Heart left ventricle (tissue), 13 donors: ENCODE measurements at regions not wholly inside any gene's neighbourhood (a gene's known extent, or its start where the extent isn't known, plus 50 kb on each side); places are given as distances from the start of the nearest gene placed in this dataset.

Experiments used
- POLR2A ChIP-seq, 2 donors: fragments of 450-650 bp; IDR thresholded peaks; one replicate each; pipeline ENCODE4 v1.6.1; 2017; ENCODE audit warnings: antibody characterized with exemption in 2 of 2, mild to moderate bottlenecking in 2 of 2, moderate library complexity in 2 of 2
- TF ChIP-seq, protein P1 (sequence below), 12 donors: fragments of 200-600 bp; sonication (generic) in 4 of 12; IDR thresholded peaks; one replicate each; pipeline versions ENCODE4 v1.5.0 to v1.8.0; 2018 to 2022; ENCODE audit warnings: antibody characterized with exemption in 12 of 12, mild to moderate bottlenecking in 5 of 12
- donor health status: ischemic (EF 13 %, LVEDD 7.1; RV severe dilation, severe dysfunction).
- donor health status: DM: no; HTN: yes; CAD: no.
- donor health status: DM: no; HTN: no; CAD: no.
- donor health status: ischemic (EF 25% LVEDD 6.9; RV normal size, moderate dysfunction).
- donor health status: ischemic (EF 25% LVEDD 5.7; RV mildly dilated, moderate dysfunction).
- donor health status: ischemic (EF 35%, LVEDD 5.7; RV mildly dilated, moderate dysfunction).
- donor health status: nonischemic (EF 11% LVEDD 7.7; RV severe dilation, severe dysfunction).
- donor health status: DM: yes; HTN: yes; CAD: no.
- donor health status: PGD.
- donor health status: ischemic (EF 29% LVEDD 5.4; RV normal size, mild dysfunction).
- donor health status: nonischemic (EF 23%, LVEDD 6.1; RV moderate dilation, normal function).

DNA sequence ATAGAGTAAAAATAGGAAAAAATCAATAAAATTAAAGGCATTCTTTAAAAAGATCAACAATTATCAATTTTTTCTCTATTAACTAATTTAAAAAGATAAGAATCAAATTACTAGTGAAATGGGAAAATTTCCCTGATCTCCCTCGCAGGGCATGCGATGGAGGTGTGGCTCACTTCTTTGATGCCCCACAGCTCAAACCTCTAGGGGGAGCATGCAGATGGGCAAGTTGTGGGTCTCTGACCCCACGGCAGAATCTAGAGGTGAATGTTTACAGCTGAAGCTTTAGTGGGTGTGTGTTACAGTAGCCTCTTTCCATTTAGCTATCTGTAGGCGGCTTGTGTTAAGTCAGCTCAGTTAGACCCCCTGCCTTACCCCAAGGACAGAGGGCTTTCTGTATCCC lies 1348.8 kb downstream of the PCDH18 start:
- TF ChIP-seq, protein P1, sequence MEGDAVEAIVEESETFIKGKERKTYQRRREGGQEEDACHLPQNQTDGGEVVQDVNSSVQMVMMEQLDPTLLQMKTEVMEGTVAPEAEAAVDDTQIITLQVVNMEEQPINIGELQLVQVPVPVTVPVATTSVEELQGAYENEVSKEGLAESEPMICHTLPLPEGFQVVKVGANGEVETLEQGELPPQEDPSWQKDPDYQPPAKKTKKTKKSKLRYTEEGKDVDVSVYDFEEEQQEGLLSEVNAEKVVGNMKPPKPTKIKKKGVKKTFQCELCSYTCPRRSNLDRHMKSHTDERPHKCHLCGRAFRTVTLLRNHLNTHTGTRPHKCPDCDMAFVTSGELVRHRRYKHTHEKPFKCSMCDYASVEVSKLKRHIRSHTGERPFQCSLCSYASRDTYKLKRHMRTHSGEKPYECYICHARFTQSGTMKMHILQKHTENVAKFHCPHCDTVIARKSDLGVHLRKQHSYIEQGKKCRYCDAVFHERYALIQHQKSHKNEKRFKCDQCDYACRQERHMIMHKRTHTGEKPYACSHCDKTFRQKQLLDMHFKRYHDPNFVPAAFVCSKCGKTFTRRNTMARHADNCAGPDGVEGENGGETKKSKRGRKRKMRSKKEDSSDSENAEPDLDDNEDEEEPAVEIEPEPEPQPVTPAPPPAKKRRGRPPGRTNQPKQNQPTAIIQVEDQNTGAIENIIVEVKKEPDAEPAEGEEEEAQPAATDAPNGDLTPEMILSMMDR (IDR thresholded peaks at IDR 0.05): no peak
- no peak for TF ChIP-seq POLR2A (IDR thresholded peaks at IDR 0.05)
